SK-N-SH (cell line): ENCODE measurements at regions not wholly inside any gene's neighbourhood (a gene's known extent, or its start where the extent isn't known, plus 50 kb on each side); places are given as distances from the start of the nearest gene placed in this dataset.
A peak's percentile ranks its signal among the peaks of the same experiment; 100 is the strongest.

Experiments used
- CTCF ChIA-PET: fragments of 300-600, 350-600 bp; formaldehyde crosslinking; extraction: SDS; loops from one replicate; lab custom pipeline; 2021; lab: Yijun Ruan, JAX
- POLR2A ChIA-PET: fragments of 350-600 bp; sonication (Branson Sonifier 250); formaldehyde crosslinking; extraction: SDS; loops from one replicate; lab custom pipeline; 2020; ENCODE audit warnings: antibody characterized with exemption, inconsistent platforms; lab: Yijun Ruan, JAX
- DNase-seq: peaks from one replicate; pipeline ENCODE4 v3.0.0; 2012
- H2AFZ ChIP-seq: fragments of 200-600 bp; sonication (generic); 2 replicates; pipeline ENCODE4 v1.8.1; 2016; ENCODE audit warnings: antibody characterized with exemption, mild to moderate bottlenecking, low read depth
- H3F3A ChIP-seq: fragments of 200-600 bp; sonication (generic); replicated peaks from 2 replicates; pipeline ENCODE3; 2016; ENCODE audit warnings: antibody characterized with exemption, mild to moderate bottlenecking; ENCODE audit not compliant: insufficient read depth
- H3K27ac ChIP-seq, 2 experiments: fragments of 200-500 bp in 1 of 2; fragments of 200-600 bp in 1 of 2; sonication (Bioruptor generic) in 1 of 2; sonication (generic), shearing (Covaris generic) in 1 of 2; 2 replicates each; pipeline versions ENCODE4 v1.5.1 to v1.6.1; 2014 to 2016; ENCODE audit warnings: low read depth in 2 of 2, inconsistent platforms in 1 of 2, low read length in 1 of 2, mild to moderate bottlenecking in 1 of 2, mixed read lengths in 1 of 2
- H3K27me3 ChIP-seq: fragments of 200-600 bp; sonication (generic), shearing (Covaris generic); 2 replicates; pipeline ENCODE4 v1.6.1; 2016; ENCODE audit warnings: mixed run types; ENCODE audit not compliant: insufficient read depth
- H3K36me3 ChIP-seq, 2 experiments: fragments of 200-500 bp in 1 of 2; fragments of 200-600 bp in 1 of 2; sonication (Bioruptor generic) in 1 of 2; sonication (generic) in 1 of 2; replicated peaks in 1 of 2; 2 replicates each; pipeline versions ENCODE3 to v1.5.1; 2014 to 2016; ENCODE audit warnings: low read length in 1 of 2, mild to moderate bottlenecking in 1 of 2; ENCODE audit not compliant: insufficient read depth in 2 of 2, control insufficient read depth in 1 of 2
- H3K4me1 ChIP-seq, 2 experiments: fragments of 200-500 bp in 1 of 2; fragments of 200-600 bp in 1 of 2; sonication (Bioruptor generic) in 1 of 2; sonication (generic), shearing (Covaris generic) in 1 of 2; 2 replicates each; pipeline versions ENCODE4 v1.5.1 to v1.6.1; 2014 to 2016; ENCODE audit warnings: low read depth in 1 of 2, low read length in 1 of 2, mixed run types in 1 of 2; ENCODE audit not compliant: insufficient read depth in 2 of 2, control insufficient read depth in 1 of 2
- H3K4me2 ChIP-seq: fragments of 200-600 bp; sonication (generic), shearing (Covaris generic); 2 replicates; pipeline ENCODE4 v1.6.1; 2017; ENCODE audit warnings: mixed run types
- H3K4me3 ChIP-seq, 2 experiments: fragments of 200-500 bp in 1 of 2; fragments of 200-600 bp in 1 of 2; sonication (Bioruptor generic) in 1 of 2; sonication (generic), shearing (Covaris generic) in 1 of 2; 2 replicates each; pipeline versions ENCODE4 v1.5.1 to v1.8.1; 2014 to 2016; ENCODE audit warnings: low read depth in 2 of 2, inconsistent platforms in 1 of 2, low read length in 1 of 2, mild to moderate bottlenecking in 1 of 2, mixed read lengths in 1 of 2, moderate library complexity in 1 of 2
- H3K79me2 ChIP-seq: fragments of 200-600 bp; sonication (generic); 2 replicates; pipeline ENCODE4 v1.8.1; 2017; ENCODE audit warnings: mild to moderate bottlenecking; ENCODE audit not compliant: insufficient read depth
- H3K9ac ChIP-seq: fragments of 200-600 bp; sonication (generic); 2 replicates; pipeline ENCODE4 v1.6.1; 2017; ENCODE audit warnings: mixed run types
- H3K9me2 ChIP-seq: fragments of 200-600 bp; sonication (generic); 2 replicates; pipeline ENCODE4 v1.6.1; 2017; ENCODE audit warnings: mixed run types
- H3K9me3 ChIP-seq: fragments of 200-600 bp; sonication (generic); 2 replicates; pipeline ENCODE4 v1.6.1; 2017; ENCODE audit warnings: mixed run types, mild to moderate bottlenecking, moderate library complexity
- H4K20me1 ChIP-seq: fragments of 200-600 bp; sonication (generic); 2 replicates; pipeline ENCODE4 v1.6.1; 2017; ENCODE audit warnings: mild to moderate bottlenecking, mixed run types; ENCODE audit not compliant: insufficient read depth
- CHD2 ChIP-seq: fragments of 150-350 bp; IDR thresholded peaks from 2 replicates; pipeline ENCODE4 v1.6.1; 2018; ENCODE audit warnings: low read length; ENCODE audit not compliant: partially characterized antibody
- CTCF ChIP-seq: fragments of 200-600 bp; sonication (generic); IDR thresholded peaks from 2 replicates; pipeline ENCODE4 v1.6.1; 2017; ENCODE audit warnings: antibody characterized with exemption, mild to moderate bottlenecking, moderate library complexity
- ELF1 ChIP-seq: IDR thresholded peaks from 2 replicates; pipeline ENCODE4 v1.4.0; 2012
- EZH2phosphoT487 ChIP-seq: fragments of 200-600 bp; sonication (generic); IDR thresholded peaks from 2 replicates; pipeline ENCODE4 v1.6.1; 2017; ENCODE audit warnings: low read depth, mixed run types, mild to moderate bottlenecking, antibody characterized with exemption, moderate library complexity, borderline replicate concordance
- FOXM1 ChIP-seq: IDR thresholded peaks from 2 replicates; pipeline ENCODE4 v1.4.0; 2012; ENCODE audit warnings: low read depth, mild to moderate bottlenecking
- GABPA ChIP-seq: IDR thresholded peaks from 2 replicates; pipeline ENCODE4 v1.4.0; 2012; ENCODE audit warnings: low read depth, mild to moderate bottlenecking
- MEF2A ChIP-seq: IDR thresholded peaks from 2 replicates; pipeline ENCODE4 v1.4.0; 2012; ENCODE audit warnings: low read depth, borderline replicate concordance
- PBX3 ChIP-seq: IDR thresholded peaks from 2 replicates; pipeline ENCODE4; 2012
- RCOR1 ChIP-seq: fragments of 150-350 bp; IDR thresholded peaks from 2 replicates; pipeline ENCODE4 v1.6.1; 2017; ENCODE audit warnings: antibody characterized with exemption, low read length
- REST ChIP-seq: IDR thresholded peaks from 2 replicates; pipeline ENCODE4 v1.6.1; 2012; ENCODE audit warnings: mild to moderate bottlenecking, low read depth, low read length, moderate library complexity
- RFX5 ChIP-seq: IDR thresholded peaks from 2 replicates; pipeline ENCODE4 v1.6.1; 2012; ENCODE audit warnings: mild to moderate bottlenecking, improper control_type of control experiment, low read length
- SMC3 ChIP-seq: IDR thresholded peaks from 2 replicates; pipeline ENCODE4 v1.6.1; 2012; ENCODE audit warnings: low read depth, low read length, improper control_type of control experiment
- TAF1 ChIP-seq: IDR thresholded peaks from 2 replicates; pipeline ENCODE4 v1.6.1; 2012; ENCODE audit warnings: low read depth, mild to moderate bottlenecking, low read length, moderate library complexity, borderline replicate concordance
- WGBS: methylation state at CpG from one replicate; pipeline ENCODE4 v1.1.6; 2017; ENCODE audit warnings: low lambda C conversion rate; 5-methylcytosine and 5-hydroxymethylcytosine counted together

- Histone ChIP-seq H3F3A (no peaks in the 10 kb centered on the region), H3K4me2 (no peak overlapping the region), H3K9me2 (no peaks in the 10 kb centered on the region), H4K20me1 (no peaks in the 10 kb centered on the region), H3K27me3 (no peaks in the 10 kb centered on the region), H3K36me3 (no peaks in the 10 kb centered on the region), H3K27ac (no peak overlapping the region), H3K9ac (no peak overlapping the region), H3K79me2 (no peaks in the 10 kb centered on the region), H3K9me3 (no peaks in the 10 kb centered on the region), H3K4me1 (no peaks in the 10 kb centered on the region; a peak in 1 of 4 replicates), H3K4me3 (no peak overlapping the region), H2AFZ (no peak overlapping the region)
- POLR2A ChIA-PET: no interaction called here
- CTCF ChIA-PET: interaction anchor here (0.6 kb wide), 1 partner anchor 100 kb away, joined by 3 read pairs; no protein-coding TSS in a partner anchor
- no peak for TF ChIP-seq GABPA
- peak; percentile 4 for DNase-seq
- WGBS: 4% methylated on average over 7 of the region's 7 CpGs
These were observed 154.8 kb upstream of the SLC35B3 start for GRCh38 chr6:8589941-8590729.

- Histone ChIP-seq H3K4me1 (no peaks in the 10 kb centered on the region; a peak in 1 of 4 replicates), H3K4me2 (no peak overlapping the region), H3K9ac (no peak overlapping the region), H3K27ac (no peak overlapping the region), H3F3A (no peaks in the 10 kb centered on the region), H3K9me2 (no peaks in the 10 kb centered on the region)
- POLR2A ChIA-PET: no interaction called here
- CTCF ChIA-PET: no interaction called here
- no peak for DNase-seq
- no peak for TF ChIP-seq RFX5
- TF ChIP-seq EZH2phosphoT487: no peak
- no peak for TF ChIP-seq ELF1
- TF ChIP-seq PBX3: no peak
- TF ChIP-seq, all 33 proteins: peak for 0
- no peaks in the 10 kb centered on the region for H3K79me2 ChIP-seq
- 56% methylated on average over 1 of the region's 1 CpG for WGBS
- no peak overlapping the region for H2AFZ ChIP-seq
- no peak overlapping the region for H3K4me3 ChIP-seq
- H4K20me1 ChIP-seq: no peaks in the 10 kb centered on the region
- H3K36me3 ChIP-seq: no peaks in the 10 kb centered on the region
- no peaks in the 10 kb centered on the region for H3K9me3 ChIP-seq
- no peaks in the 10 kb centered on the region for H3K27me3 ChIP-seq
These were observed 152.8 kb upstream of the SLC35B3 start for GRCh38 chr6:8588176-8588575.

- H3K4me2 ChIP-seq: no peak overlapping the region
- no peaks in the 10 kb centered on the region for H3K79me2 ChIP-seq
- no peaks in the 10 kb centered on the region for H4K20me1 ChIP-seq
- DNase-seq: no peak
- ChIA-PET CTCF (no interaction called here), POLR2A (no interaction called here)
- no peaks in the 10 kb centered on the region for H3F3A ChIP-seq
- H3K4me3 ChIP-seq: no peak overlapping the region
- H3K27ac ChIP-seq: no peak overlapping the region
- no peaks in the 10 kb centered on the region for H3K9me3 ChIP-seq
- H3K9me2 ChIP-seq: no peaks in the 10 kb centered on the region
- H3K27me3 ChIP-seq: no peaks in the 10 kb centered on the region
- H3K9ac ChIP-seq: no peak overlapping the region
- no peak overlapping the region for H2AFZ ChIP-seq
- H3K36me3 ChIP-seq: no peaks in the 10 kb centered on the region
- no peaks in the 10 kb centered on the region for H3K4me1 ChIP-seq
- no peak for TF ChIP-seq GABPA
- TF ChIP-seq EZH2phosphoT487: no peak
- no peak for TF ChIP-seq PBX3
- no peak for TF ChIP-seq FOXM1
- TF ChIP-seq TAF1: no peak
- no peak for TF ChIP-seq SMC3
- no peak for TF ChIP-seq CHD2
- no peak for TF ChIP-seq RCOR1
- TF ChIP-seq MEF2A: no peak
- no peak for TF ChIP-seq REST
- no peak for TF ChIP-seq CTCF
These were observed 147.9 kb upstream of the SLC35B3 start for GRCh38 chr6:8583291-8583690.
